Hepatocyte (in vitro differentiated cells): ENCODE measurements at regions not wholly inside any gene's neighbourhood (a gene's known extent, or its start where the extent isn't known, plus 50 kb on each side); places are given as distances from the start of the nearest gene placed in this dataset.
A peak's percentile ranks its signal among the peaks of the same experiment; 100 is the strongest.

ENCODE experiments used
- DNase-seq: peaks from one replicate; pipeline ENCODE4 v3.0.0-alpha.2; 2016; ENCODE audit warnings: low spot score
- H2AFZ ChIP-seq: fragments of 200-600 bp; sonication (generic); 2 replicates; pipeline ENCODE4 v1.6.0; 2016; ENCODE audit warnings: antibody characterized with exemption, mild to moderate bottlenecking
- H3K27ac ChIP-seq: fragments of 200-600 bp; sonication (generic); 2 replicates; pipeline ENCODE4 v1.5.1; 2016; ENCODE audit warnings: mild to moderate bottlenecking
- H3K27me3 ChIP-seq: fragments of 200-600 bp; sonication (generic); 2 replicates; pipeline ENCODE4 v1.6.1; 2016
- H3K36me3 ChIP-seq: fragments of 200-600 bp; sonication (generic); replicated peaks from 2 replicates; pipeline ENCODE4 v1.5.1; 2016; ENCODE audit warnings: low read depth; ENCODE audit not compliant: insufficient read depth
- H3K4me1 ChIP-seq: fragments of 200-600 bp; sonication (generic); 2 replicates; pipeline ENCODE4 v1.5.1; 2016; ENCODE audit warnings: mild to moderate bottlenecking, moderate library complexity; ENCODE audit not compliant: insufficient read depth
- H3K4me2 ChIP-seq: fragments of 200-600 bp; sonication (generic); 2 replicates; pipeline ENCODE4 v1.6.0; 2016
- H3K4me3 ChIP-seq: fragments of 200-600 bp; sonication (generic); 2 replicates; pipeline ENCODE4 v1.5.1; 2016; ENCODE audit warnings: mild to moderate bottlenecking
- H3K79me2 ChIP-seq: fragments of 200-600 bp; sonication (generic); 2 replicates; pipeline ENCODE4 v1.6.0; 2017; ENCODE audit warnings: mild to moderate bottlenecking
- H3K9me2 ChIP-seq: fragments of 200-600 bp; sonication (generic); replicated peaks from 2 replicates; pipeline ENCODE4 v1.6.0; 2017; ENCODE audit warnings: mild to moderate bottlenecking; ENCODE audit not compliant: insufficient read depth
- H3K9me3 ChIP-seq: fragments of 200-600 bp; sonication (generic); 2 replicates; pipeline ENCODE4 v1.5.1; 2016; ENCODE audit warnings: low read depth, mild to moderate bottlenecking
- H4K20me1 ChIP-seq: fragments of 200-600 bp; sonication (generic); 2 replicates; pipeline ENCODE4 v1.6.0; 2016; ENCODE audit warnings: mild to moderate bottlenecking; ENCODE audit not compliant: insufficient read depth, poor library complexity, severe bottlenecking
- EZH2 ChIP-seq: fragments of 200-600 bp; sonication (generic); IDR thresholded peaks from 2 replicates; pipeline ENCODE4 v1.6.1; 2016; ENCODE audit warnings: antibody characterized with exemption, mild to moderate bottlenecking, borderline replicate concordance
- EZH2phosphoT487 ChIP-seq: fragments of 200-600 bp; sonication (generic); IDR thresholded peaks from one replicate; pipeline ENCODE4 v1.6.1; 2018; ENCODE audit warnings: antibody characterized with exemption, mild to moderate bottlenecking, low read depth, moderate library complexity; ENCODE audit not compliant: unreplicated experiment, severe bottlenecking
- WGBS: methylation state at CpG from one replicate; pipeline ENCODE4 v1.1.6; 2016; ENCODE audit warnings: low lambda C conversion rate; ENCODE audit errors: missing lambda C conversion rate; 5-methylcytosine and 5-hydroxymethylcytosine counted together
- TF ChIP-seq, protein P1 (sequence below): fragments of 200-600 bp; sonication (generic); IDR thresholded peaks from 2 replicates; pipeline ENCODE4 v1.5.1; 2016; ENCODE audit warnings: antibody characterized with exemption, mild to moderate bottlenecking; ENCODE audit not compliant: poor library complexity

- Histone ChIP-seq H3K9me3 (no peaks in the 10 kb centered on the region), H3K4me2 (no peak overlapping the region), H3K27ac (peak overlapping the region; percentile 57), H3K4me1 (no peaks in the 10 kb centered on the region), H3K36me3 (no peaks in the 10 kb centered on the region), H2AFZ (no peak overlapping the region), H3K9me2 (no peaks in the 10 kb centered on the region), H3K79me2 (no peaks in the 10 kb centered on the region), H3K27me3 (no peaks in the 10 kb centered on the region), H3K4me3 (no peak overlapping the region), H4K20me1 (no peaks in the 10 kb centered on the region)
- DNase-seq: no peak
- TF ChIP-seq, protein P1, sequence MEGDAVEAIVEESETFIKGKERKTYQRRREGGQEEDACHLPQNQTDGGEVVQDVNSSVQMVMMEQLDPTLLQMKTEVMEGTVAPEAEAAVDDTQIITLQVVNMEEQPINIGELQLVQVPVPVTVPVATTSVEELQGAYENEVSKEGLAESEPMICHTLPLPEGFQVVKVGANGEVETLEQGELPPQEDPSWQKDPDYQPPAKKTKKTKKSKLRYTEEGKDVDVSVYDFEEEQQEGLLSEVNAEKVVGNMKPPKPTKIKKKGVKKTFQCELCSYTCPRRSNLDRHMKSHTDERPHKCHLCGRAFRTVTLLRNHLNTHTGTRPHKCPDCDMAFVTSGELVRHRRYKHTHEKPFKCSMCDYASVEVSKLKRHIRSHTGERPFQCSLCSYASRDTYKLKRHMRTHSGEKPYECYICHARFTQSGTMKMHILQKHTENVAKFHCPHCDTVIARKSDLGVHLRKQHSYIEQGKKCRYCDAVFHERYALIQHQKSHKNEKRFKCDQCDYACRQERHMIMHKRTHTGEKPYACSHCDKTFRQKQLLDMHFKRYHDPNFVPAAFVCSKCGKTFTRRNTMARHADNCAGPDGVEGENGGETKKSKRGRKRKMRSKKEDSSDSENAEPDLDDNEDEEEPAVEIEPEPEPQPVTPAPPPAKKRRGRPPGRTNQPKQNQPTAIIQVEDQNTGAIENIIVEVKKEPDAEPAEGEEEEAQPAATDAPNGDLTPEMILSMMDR: no peak
- no peak for TF ChIP-seq EZH2
- TF ChIP-seq EZH2phosphoT487: no peak
- 60% methylated on average over 7 of the region's 7 CpGs for WGBS
Observed at GRCh38 chr12:66066137-66066928, 64.2 kb downstream of the LLPH start.

DNA sequence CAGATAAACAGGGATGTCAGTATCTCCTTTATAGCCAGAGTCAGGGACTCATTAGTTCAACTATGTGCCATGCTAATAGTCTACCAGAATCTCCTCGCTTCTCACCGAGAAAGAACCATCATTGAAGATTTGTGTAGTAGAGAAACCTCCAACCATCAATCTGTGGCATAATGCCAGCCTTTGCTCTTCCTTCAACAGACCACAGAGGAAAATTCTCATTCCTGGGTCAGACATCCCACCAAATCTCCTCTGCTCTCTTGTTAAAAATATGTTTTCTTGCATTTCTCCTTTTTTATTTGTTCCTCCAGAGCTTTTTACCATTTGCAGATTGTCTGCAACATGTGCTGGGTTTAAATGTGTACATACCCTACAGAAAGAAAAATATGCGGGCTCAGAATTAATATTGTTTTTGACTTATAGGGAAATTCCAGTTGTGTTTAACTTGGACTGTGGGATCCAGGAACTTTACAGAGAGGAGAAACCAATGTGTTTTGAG lies 64.9 kb downstream of the LLPH start:
- H3K27ac ChIP-seq: peak overlapping the region; percentile 57

DNA sequence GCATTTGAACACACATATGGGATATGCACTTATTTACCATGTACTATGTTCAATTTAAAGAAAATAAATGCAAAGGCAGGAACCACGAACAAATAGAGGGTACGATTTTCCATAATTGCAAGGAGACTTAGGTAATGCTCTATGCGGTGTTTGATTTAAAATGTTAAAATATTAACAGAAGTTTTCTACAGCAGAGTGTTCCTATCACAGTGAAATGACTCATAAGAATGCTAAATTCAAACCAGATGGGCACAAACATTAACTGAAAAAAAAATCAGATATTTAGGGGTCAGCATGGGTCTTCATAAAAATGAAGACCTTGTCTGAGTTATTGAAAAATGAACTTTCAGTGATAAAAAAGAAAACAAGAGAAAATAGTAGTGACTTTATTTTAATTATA lies 65.4 kb downstream of the LLPH start:
- H3K4me2 ChIP-seq: no peak overlapping the region
- no peaks in the 10 kb centered on the region for H3K36me3 ChIP-seq
- TF ChIP-seq EZH2 (no peak), EZH2phosphoT487 (no peak)
- TF ChIP-seq, protein P1: no peak
- no peak overlapping the region for H3K4me3 ChIP-seq
- no peaks in the 10 kb centered on the region for H3K79me2 ChIP-seq
- 56% methylated on average over 3 of the region's 3 CpGs for WGBS
- peak overlapping the region; percentile 57 for H3K27ac ChIP-seq
- H3K4me1 ChIP-seq: no peaks in the 10 kb centered on the region
- H3K9me2 ChIP-seq: no peaks in the 10 kb centered on the region
- no peak for DNase-seq
- no peaks in the 10 kb centered on the region for H3K9me3 ChIP-seq
- no peaks in the 10 kb centered on the region for H4K20me1 ChIP-seq
- H2AFZ ChIP-seq: no peak overlapping the region
- H3K27me3 ChIP-seq: no peaks in the 10 kb centered on the region

More for the DNA sequence above, 64.9 kb downstream of the LLPH start:
- no peaks in the 10 kb centered on the region for H3K4me1 ChIP-seq
- TF ChIP-seq, protein P1: no peak
- TF ChIP-seq EZH2phosphoT487 (no peak), EZH2 (no peak)
- no peak overlapping the region for H3K4me2 ChIP-seq
- no peaks in the 10 kb centered on the region for H3K9me2 ChIP-seq
- H3K36me3 ChIP-seq: no peaks in the 10 kb centered on the region
- H3K4me3 ChIP-seq: no peak overlapping the region
- no peaks in the 10 kb centered on the region for H4K20me1 ChIP-seq
- WGBS: 72% methylated on average over 3 of the region's 3 CpGs
- H2AFZ ChIP-seq: no peak overlapping the region
- no peaks in the 10 kb centered on the region for H3K79me2 ChIP-seq
- DNase-seq: no peak
- H3K27me3 ChIP-seq: no peaks in the 10 kb centered on the region
- no peaks in the 10 kb centered on the region for H3K9me3 ChIP-seq
